ENCODE measurements at regions not wholly inside any gene's neighbourhood (a gene's known extent, or its start where the extent isn't known, plus 50 kb on each side); places are given as distances from the start of the nearest gene placed in this dataset.

- Histone ChIP-seq H3K4me1 (ENCODE audit: control insufficient read depth in 1 of 2, insufficient read depth in 2 of 2, low read length in 2 of 2) (no peaks in the 10 kb centered on the region), H3K4me2 (ENCODE audit: low read length) (no peak overlapping the region), H2AFZ (ENCODE audit: low read depth, low read length, poor library complexity, severe bottlenecking) (no peak overlapping the region), H3K9me2 (ENCODE audit: insufficient read depth) (no peaks in the 10 kb centered on the region), H3K9me3 (ENCODE audit: control insufficient read depth in 1 of 2, insufficient read depth in 1 of 2, low read depth in 1 of 2, low read length in 2 of 2) (no peaks in the 10 kb centered on the region), H3K9ac (ENCODE audit: low read length) (no peak overlapping the region), H3K27me3 (ENCODE audit: insufficient read depth, low read length) (peaks cover 5% of the 10 kb centered on the region; the same call in 1 of the 2 replicates), H4K20me1 (ENCODE audit: insufficient read depth) (no peaks in the 10 kb centered on the region), H3K36me3 (ENCODE audit: control insufficient read depth in 1 of 2, insufficient read depth in 2 of 2, low read length in 2 of 2) (no peaks in the 10 kb centered on the region), H3K79me2 (ENCODE audit: insufficient read depth, low read length) (no peaks in the 10 kb centered on the region), H3K4me3 (replicated peaks in 1 of 2; ENCODE audit: low read depth in 1 of 2, low read length in 2 of 2) (no peak overlapping the region), H3K27ac (ENCODE audit: low read depth, low read length) (no peak overlapping the region)
- CTCF ChIA-PET, result no interaction called here
- POLR2A ChIA-PET, result no interaction called here
- BruUV-seq (replicated peaks), result no TSS peak
- RAD21 ChIA-PET (ENCODE audit: low non-redundant PET in 1 of 2, low total read pairs in 2 of 2, uncharacterized antibody in 2 of 2, unreplicated experiment in 2 of 2), result no interaction called here
- TF ChIP-seq ZBTB33 (IDR thresholded peaks at IDR 0.05; ENCODE audit: extremely low read depth, insufficient replicate concordance, low read length), result no peak
- TF ChIP-seq TCF7L2 (IDR thresholded peaks at IDR 0.05; ENCODE audit: borderline replicate concordance, extremely low read depth, insufficient read depth, insufficient read length), result no peak
- no peak for TF ChIP-seq ZNF274 (IDR thresholded peaks at IDR 0.05; ENCODE audit: low read depth, low read length)
- ATAC-seq, result no peak
- DNase-seq (ENCODE audit: low read depth, low spot score), result no peak
- intact Hi-C loops (cut with micrococcal nuclease), result no loop called here
Measured at GRCh38 chr14:38847161-38847560, 255.9 kb downstream of the SEC23A start.

- no peak overlapping the region for H3K27ac ChIP-seq (ENCODE audit: low read depth, low read length)
- CTCF ChIA-PET, result no interaction called here
- no peaks in the 10 kb centered on the region for H3K4me1 ChIP-seq (ENCODE audit: control insufficient read depth in 1 of 2, insufficient read depth in 2 of 2, low read length in 2 of 2)
- H2AFZ ChIP-seq (ENCODE audit: low read depth, low read length, poor library complexity, severe bottlenecking), result no peak overlapping the region
- TF ChIP-seq SRF (IDR thresholded peaks at IDR 0.05; ENCODE audit: low read depth) (no peak), EGR1 (IDR thresholded peaks at IDR 0.05; ENCODE audit: low read depth) (no peak), MAX (IDR thresholded peaks at IDR 0.05) (no peak)
- H3K9me2 ChIP-seq (ENCODE audit: insufficient read depth), result no peaks in the 10 kb centered on the region
- DNase-seq (ENCODE audit: low read depth, low spot score) (no peak), ATAC-seq (no peak)
- H3K9ac ChIP-seq (ENCODE audit: low read length), result no peak overlapping the region
- no peak overlapping the region for H3K4me2 ChIP-seq (ENCODE audit: low read length)
- no peaks in the 10 kb centered on the region for H3K9me3 ChIP-seq (ENCODE audit: control insufficient read depth in 1 of 2, insufficient read depth in 1 of 2, low read depth in 1 of 2, low read length in 2 of 2)
- no peaks in the 10 kb centered on the region for H3K79me2 ChIP-seq (ENCODE audit: insufficient read depth, low read length)
- no TSS peak for BruUV-seq (replicated peaks)
- no peaks in the 10 kb centered on the region for H3K27me3 ChIP-seq (ENCODE audit: insufficient read depth, low read length)
- H4K20me1 ChIP-seq (ENCODE audit: insufficient read depth), result no peaks in the 10 kb centered on the region
- H3K36me3 ChIP-seq (ENCODE audit: control insufficient read depth in 1 of 2, insufficient read depth in 2 of 2, low read length in 2 of 2), result no peaks in the 10 kb centered on the region
- intact Hi-C loops (cut with micrococcal nuclease), result no loop called here
- RAD21 ChIA-PET (ENCODE audit: low non-redundant PET in 1 of 2, low total read pairs in 2 of 2, uncharacterized antibody in 2 of 2, unreplicated experiment in 2 of 2), result no interaction called here
- POLR2A ChIA-PET, result no interaction called here
- H3K4me3 ChIP-seq (replicated peaks in 1 of 2; ENCODE audit: low read depth in 1 of 2, low read length in 2 of 2), result no peak overlapping the region
Measured at GRCh38 chr14:38839694-38840365, 263.2 kb downstream of the SEC23A start.

All from HCT116 (cell line).